Liver (tissue), 3 donors: ENCODE measurements at regions not wholly inside any gene's neighbourhood (a gene's known extent, or its start where the extent isn't known, plus 50 kb on each side); places are given as distances from the start of the nearest gene placed in this dataset.

Experiments
- ATF3 ChIP-seq: IDR thresholded peaks from 2 replicates; pipeline ENCODE4 v1.6.1; 2016; ENCODE audit warnings: antibody characterized with exemption
- EGR1 ChIP-seq, 2 donors: IDR thresholded peaks; 2 replicates each; pipeline ENCODE4 v1.6.1; 2016 to 2018; ENCODE audit warnings: antibody characterized with exemption in 2 of 2, low read depth in 2 of 2
- FOXA1 ChIP-seq: IDR thresholded peaks from 2 replicates; pipeline ENCODE4 v1.6.1; 2016; ENCODE audit warnings: antibody characterized with exemption
- GABPA ChIP-seq, 2 donors: IDR thresholded peaks in 1 of 2; conservative IDR thresholded peaks in 1 of 2; 2 replicates each; pipeline ENCODE4 v1.6.1; 2016; ENCODE audit warnings: antibody characterized with exemption in 2 of 2, mild to moderate bottlenecking in 1 of 2, moderate library complexity in 1 of 2
- JUND ChIP-seq, 2 donors: IDR thresholded peaks; 2 replicates each; pipeline ENCODE4 v1.6.1; 2016; ENCODE audit warnings: antibody characterized with exemption in 2 of 2
- MAX ChIP-seq: IDR thresholded peaks from 2 replicates; pipeline ENCODE4 v1.6.1; 2016; ENCODE audit warnings: antibody characterized with exemption
- RAD21 ChIP-seq, 2 donors: IDR thresholded peaks; 2 replicates each; pipeline ENCODE4 v1.6.1; 2016; ENCODE audit warnings: antibody characterized with exemption in 2 of 2, mild to moderate bottlenecking in 2 of 2
- REST ChIP-seq: IDR thresholded peaks from 2 replicates; pipeline ENCODE4 v1.6.1; 2016; ENCODE audit warnings: antibody characterized with exemption, mild to moderate bottlenecking
- RXRA ChIP-seq, 2 donors: IDR thresholded peaks; 2 replicates each; pipeline ENCODE4 v1.6.1; 2017 to 2018; ENCODE audit warnings: antibody characterized with exemption in 2 of 2, mild to moderate bottlenecking in 1 of 2
- SP1 ChIP-seq: IDR thresholded peaks from 2 replicates; pipeline ENCODE4 v1.6.1; 2018; ENCODE audit warnings: antibody characterized with exemption, mild to moderate bottlenecking
- TAF1 ChIP-seq: conservative IDR thresholded peaks from 2 replicates; pipeline ENCODE4 v1.6.1; 2016; ENCODE audit warnings: antibody characterized with exemption, mild to moderate bottlenecking
- YY1 ChIP-seq: IDR thresholded peaks from 2 replicates; pipeline ENCODE4 v1.6.1; 2016; ENCODE audit warnings: antibody characterized with exemption, mild to moderate bottlenecking
- TF ChIP-seq, protein P1 (sequence below): fragments of 150-350 bp; IDR thresholded peaks from 2 replicates; pipeline ENCODE4 v1.5.1; 2017; ENCODE audit warnings: improper control_type of control experiment, low read depth, low read length; ENCODE audit not compliant: missing input control
- TF ChIP-seq, protein P2 (sequence below): IDR thresholded peaks from 2 replicates; pipeline ENCODE4 v1.6.1; 2016; ENCODE audit warnings: antibody characterized with exemption
- donor health status: healthy.
- donor health status: healthy.

GRCh38 chr13:74969419-74969818 is 512.5 kb downstream of the TBC1D4 start:
- TF ChIP-seq, protein P1, sequence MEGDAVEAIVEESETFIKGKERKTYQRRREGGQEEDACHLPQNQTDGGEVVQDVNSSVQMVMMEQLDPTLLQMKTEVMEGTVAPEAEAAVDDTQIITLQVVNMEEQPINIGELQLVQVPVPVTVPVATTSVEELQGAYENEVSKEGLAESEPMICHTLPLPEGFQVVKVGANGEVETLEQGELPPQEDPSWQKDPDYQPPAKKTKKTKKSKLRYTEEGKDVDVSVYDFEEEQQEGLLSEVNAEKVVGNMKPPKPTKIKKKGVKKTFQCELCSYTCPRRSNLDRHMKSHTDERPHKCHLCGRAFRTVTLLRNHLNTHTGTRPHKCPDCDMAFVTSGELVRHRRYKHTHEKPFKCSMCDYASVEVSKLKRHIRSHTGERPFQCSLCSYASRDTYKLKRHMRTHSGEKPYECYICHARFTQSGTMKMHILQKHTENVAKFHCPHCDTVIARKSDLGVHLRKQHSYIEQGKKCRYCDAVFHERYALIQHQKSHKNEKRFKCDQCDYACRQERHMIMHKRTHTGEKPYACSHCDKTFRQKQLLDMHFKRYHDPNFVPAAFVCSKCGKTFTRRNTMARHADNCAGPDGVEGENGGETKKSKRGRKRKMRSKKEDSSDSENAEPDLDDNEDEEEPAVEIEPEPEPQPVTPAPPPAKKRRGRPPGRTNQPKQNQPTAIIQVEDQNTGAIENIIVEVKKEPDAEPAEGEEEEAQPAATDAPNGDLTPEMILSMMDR, result no peak
- TF ChIP-seq SP1, result no peak
- TF ChIP-seq GABPA (IDR thresholded peaks at IDR 0.05 in 1 of 2, conservative IDR thresholded peaks at IDR 0.05 in 1 of 2), result no peak
- no peak for TF ChIP-seq YY1
- no peak for TF ChIP-seq REST
- no peak for TF ChIP-seq RAD21 (IDR thresholded peaks at IDR 0.05)
- no peak for TF ChIP-seq JUND (IDR thresholded peaks at IDR 0.05)
- no peak for TF ChIP-seq TAF1
- no peak for TF ChIP-seq MAX
- no peak for TF ChIP-seq ATF3
- TF ChIP-seq FOXA1, result no peak
- TF ChIP-seq EGR1 (IDR thresholded peaks at IDR 0.05; ENCODE audit: low read depth in 2 of 2), result no peak
- TF ChIP-seq RXRA (IDR thresholded peaks at IDR 0.05), result no peak
- TF ChIP-seq, protein P2, sequence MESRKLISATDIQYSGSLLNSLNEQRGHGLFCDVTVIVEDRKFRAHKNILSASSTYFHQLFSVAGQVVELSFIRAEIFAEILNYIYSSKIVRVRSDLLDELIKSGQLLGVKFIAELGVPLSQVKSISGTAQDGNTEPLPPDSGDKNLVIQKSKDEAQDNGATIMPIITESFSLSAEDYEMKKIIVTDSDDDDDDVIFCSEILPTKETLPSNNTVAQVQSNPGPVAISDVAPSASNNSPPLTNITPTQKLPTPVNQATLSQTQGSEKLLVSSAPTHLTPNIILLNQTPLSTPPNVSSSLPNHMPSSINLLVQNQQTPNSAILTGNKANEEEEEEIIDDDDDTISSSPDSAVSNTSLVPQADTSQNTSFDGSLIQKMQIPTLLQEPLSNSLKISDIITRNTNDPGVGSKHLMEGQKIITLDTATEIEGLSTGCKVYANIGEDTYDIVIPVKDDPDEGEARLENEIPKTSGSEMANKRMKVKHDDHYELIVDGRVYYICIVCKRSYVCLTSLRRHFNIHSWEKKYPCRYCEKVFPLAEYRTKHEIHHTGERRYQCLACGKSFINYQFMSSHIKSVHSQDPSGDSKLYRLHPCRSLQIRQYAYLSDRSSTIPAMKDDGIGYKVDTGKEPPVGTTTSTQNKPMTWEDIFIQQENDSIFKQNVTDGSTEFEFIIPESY, result no peak
